SIG-M5 (cell line): ENCODE measurements at regions not wholly inside any gene's neighbourhood (a gene's known extent, or its start where the extent isn't known, plus 50 kb on each side); places are given as distances from the start of the nearest gene placed in this dataset.
"Not testable (repeated sequence)": the region's sequence is repeated elsewhere in the genome, so short reads cannot be mapped to it uniquely, and the experiment has no call there.

Source experiments
- DNase-seq: peaks from one replicate; lab custom pipeline; 2025; lab: John Stamatoyannopoulos, UW

- no peak for DNase-seq
Observed at GRCh38 chr18:8991155-8991554, 111.3 kb upstream of the NDUFV2 start.

GRCh38 chr18:8992500-8992899 is 110.0 kb upstream of the NDUFV2 start:
- DNase-seq, result not testable (repeated sequence)

GRCh38 chr18:8994603-8995002 is 107.9 kb upstream of the NDUFV2 start:
- no peak for DNase-seq

GRCh38 chr18:8995096-8995495 is 107.4 kb upstream of the NDUFV2 start:
- DNase-seq, result no peak

DNA sequence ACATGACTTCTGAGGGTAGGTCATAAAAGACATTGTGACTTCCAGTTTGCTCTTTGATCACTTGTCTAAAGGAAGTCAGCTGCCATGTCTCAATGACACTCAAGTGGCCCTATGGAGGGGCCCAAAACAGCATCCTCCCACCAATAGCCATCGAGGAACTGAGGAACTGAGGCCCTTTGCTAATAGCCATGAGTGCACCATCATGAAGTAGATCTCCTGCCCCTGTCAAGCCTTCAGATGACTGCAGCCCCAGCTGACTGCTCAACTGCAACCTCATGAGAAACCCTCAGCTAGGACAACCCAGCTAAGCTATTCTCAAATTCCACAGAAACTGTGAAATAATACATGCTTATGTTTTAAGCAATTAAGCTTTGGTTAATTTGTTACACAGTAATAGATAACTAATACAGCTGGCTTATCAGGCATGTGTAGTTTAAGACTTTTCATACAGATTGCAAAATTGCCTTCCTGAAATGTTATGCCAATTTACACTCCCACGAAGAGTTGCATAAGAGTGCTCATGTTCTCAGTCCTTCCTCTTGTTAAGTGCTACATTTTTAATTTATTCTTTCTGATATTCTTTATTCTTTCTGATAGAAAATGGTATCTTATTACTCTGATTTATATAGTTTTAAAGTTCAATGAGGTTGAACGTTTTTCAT is 105.6 kb upstream of the NDUFV2 start:
- peak; percentile 10 for DNase-seq

- DNase-seq, result no peak
Observed at GRCh38 chr18:8997634-8998033, 104.9 kb upstream of the NDUFV2 start.

GRCh38 chr18:8998481-8999217 is 103.8 kb upstream of the NDUFV2 start:
- DNase-seq, result no peak

DNA sequence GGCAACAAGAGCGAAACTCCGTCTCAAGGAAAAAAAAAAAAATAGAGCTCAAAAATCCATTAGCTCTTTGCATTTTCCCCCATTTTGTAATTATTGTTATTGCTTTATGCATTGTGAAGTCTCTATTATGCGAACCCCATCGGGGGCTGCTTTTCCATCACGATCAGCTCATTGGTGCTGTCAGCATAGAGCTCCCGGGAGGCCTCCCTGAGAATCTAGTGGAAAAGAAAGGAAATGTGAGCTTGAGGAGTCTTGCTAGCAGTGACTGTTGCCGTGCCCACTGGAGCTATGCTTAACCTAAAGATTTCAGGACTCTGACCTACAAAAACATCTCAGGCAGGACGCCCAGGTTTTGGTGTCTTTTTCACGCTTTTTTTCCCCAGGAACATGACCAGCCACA is 102.6 kb upstream of the NDUFV2 start:
- no peak for DNase-seq

- no peak for DNase-seq
Observed at GRCh38 chr18:9000733-9001132, 101.8 kb upstream of the NDUFV2 start.

- no peak for DNase-seq
Observed at GRCh38 chr18:9001209-9001608, 101.3 kb upstream of the NDUFV2 start.

DNA sequence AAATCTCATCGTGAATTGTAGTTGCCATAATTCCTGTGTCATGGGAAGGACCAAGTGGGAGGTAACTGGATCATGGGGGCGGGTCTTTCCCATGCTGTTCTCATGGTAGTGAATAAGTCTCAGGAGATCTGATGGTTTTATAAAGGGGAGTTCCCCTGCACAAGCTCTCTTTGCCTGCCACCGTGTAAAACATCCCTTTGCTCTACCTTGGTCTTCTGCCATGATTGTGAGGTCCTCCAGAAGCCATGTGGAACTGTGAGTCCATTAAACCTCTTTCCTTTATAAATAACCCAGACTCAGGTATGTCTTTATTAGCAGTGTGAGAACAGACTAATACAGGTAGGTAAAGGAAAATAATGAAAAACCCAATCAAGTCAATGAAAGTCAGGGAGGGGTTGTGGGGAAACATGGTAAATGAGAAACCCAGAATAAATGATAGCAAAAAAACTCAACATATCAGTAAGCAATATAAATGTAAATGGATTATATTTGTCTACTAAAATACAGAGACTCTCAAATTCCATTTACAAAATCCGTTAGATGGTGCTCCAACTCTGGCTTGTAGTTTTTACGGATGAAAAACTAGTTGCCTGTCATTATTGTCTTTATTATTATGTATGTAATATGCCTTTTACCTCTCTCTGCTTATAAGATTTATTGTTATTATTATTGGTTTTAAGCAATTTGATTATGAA is 98.9 kb upstream of the NDUFV2 start:
- no peak for DNase-seq

- not testable (repeated sequence) for DNase-seq
Observed at GRCh38 chr18:9004308-9004707, 98.2 kb upstream of the NDUFV2 start.

DNA sequence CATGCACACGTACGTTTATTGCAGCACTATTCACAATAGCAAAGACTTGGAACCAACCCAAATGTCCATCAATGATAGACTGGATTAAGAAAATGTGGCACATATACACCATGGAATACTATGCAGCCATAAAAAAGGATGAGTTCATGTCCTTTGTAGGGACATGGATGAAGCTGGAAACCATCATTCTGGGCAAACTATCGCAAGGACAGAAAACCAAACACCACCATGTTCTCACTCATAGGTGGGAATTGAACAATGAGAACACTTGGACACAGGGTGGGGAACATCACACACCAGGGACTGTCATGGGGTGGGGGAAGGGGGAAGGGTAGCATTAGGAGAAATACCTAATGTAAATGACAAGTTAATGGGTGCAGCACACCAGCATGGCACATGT is 94.8 kb upstream of the NDUFV2 start:
- not testable (repeated sequence) for DNase-seq

GRCh38 chr18:9008200-9008708 is 94.2 kb upstream of the NDUFV2 start:
- DNase-seq, result no peak

GRCh38 chr18:9008709-9009635 is 93.5 kb upstream of the NDUFV2 start:
- no peak for DNase-seq

GRCh38 chr18:9009703-9010488 is 92.6 kb upstream of the NDUFV2 start:
- no peak for DNase-seq

- DNase-seq, result no peak
Observed at GRCh38 chr18:9011431-9011830, 91.1 kb upstream of the NDUFV2 start.

- no peak for DNase-seq
Observed at GRCh38 chr18:9013926-9014373, 88.5 kb upstream of the NDUFV2 start.

DNA sequence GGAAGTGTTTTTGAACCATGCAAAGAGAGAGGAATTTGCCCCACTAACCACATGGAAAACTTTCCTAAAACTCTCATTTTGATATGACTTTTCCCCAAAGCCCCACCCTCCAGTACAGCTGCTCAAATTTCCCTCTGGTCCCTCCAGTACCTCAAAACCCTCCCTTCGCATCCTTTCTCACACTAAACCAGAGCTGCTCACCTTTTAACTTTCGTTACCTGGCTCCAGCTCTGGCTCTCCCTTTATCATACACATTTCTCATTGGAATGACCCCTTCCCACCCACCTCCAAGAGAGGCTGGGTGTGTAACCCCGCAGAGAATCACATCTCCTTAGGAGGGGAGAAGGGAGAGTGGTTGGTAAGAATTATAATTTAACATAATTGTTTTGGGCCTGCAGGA is 86.8 kb upstream of the NDUFV2 start:
- DNase-seq, result no peak

- DNase-seq, result no peak
Observed at GRCh38 chr18:9016633-9017166, 85.8 kb upstream of the NDUFV2 start.
